ENCODE measurements at regions not wholly inside any gene's neighbourhood (a gene's known extent, or its start where the extent isn't known, plus 50 kb on each side); places are given as distances from the start of the nearest gene placed in this dataset.

DNA sequence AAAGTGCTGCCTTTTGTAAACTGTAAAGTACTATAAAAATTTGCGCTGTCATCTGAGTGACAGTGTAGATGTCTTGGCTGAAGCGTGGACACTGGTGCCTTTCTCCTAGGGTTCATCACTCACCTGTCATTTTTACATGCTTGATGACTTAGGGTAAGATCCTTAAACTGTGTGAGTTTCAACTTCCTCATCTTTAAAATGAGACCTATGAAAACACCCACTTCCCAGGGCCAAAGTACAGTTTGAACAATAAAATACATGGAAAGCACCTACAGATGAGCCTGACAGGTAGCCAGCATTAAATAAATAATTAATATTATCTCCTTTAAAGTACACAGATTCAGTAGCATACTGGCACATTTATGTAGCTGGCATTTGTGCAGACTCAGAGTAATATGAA is 309.9 kb downstream of the CHRM3 start:
- DNase-seq: no peak

DNA sequence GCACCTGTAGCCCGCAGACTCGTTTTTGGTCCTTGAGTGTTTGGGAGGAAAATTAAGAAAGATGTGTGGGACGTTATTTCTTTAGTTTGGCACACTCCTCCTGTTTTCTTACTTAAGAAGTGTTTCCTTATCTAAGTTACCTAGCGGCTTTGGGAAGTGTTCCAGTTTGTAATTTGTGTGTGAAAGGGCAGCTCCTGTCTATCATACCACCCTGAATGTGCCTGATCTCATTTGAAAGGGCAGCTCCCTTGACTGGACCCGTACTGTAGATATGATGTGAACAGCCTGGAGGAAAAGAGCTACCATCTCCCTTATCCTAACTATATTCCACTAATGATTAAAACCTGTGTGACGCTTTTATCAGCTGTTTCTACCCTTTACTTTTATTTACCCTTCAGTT is 314.3 kb downstream of the CHRM3 start:
- DNase-seq: no peak

DNA sequence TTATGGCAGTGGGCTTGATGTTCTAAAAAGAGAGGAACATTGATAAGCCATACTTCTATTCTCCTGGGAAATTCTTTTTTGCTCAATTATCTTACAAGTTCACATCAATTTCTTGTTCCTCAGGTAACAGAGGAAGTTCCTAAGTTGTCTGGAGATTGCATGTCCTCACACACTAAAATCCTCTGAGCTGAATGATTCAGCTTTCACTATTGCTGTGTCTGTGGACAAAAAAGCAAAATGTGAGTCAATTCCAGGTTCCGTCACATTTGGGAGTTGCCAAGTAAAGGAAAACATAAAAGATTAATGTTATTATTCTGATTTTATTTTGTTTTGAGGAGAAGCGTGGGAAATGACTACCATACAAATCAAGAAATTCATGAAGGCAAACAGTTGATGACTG is 316.7 kb downstream of the CHRM3 start:
- no peak for DNase-seq

DNA sequence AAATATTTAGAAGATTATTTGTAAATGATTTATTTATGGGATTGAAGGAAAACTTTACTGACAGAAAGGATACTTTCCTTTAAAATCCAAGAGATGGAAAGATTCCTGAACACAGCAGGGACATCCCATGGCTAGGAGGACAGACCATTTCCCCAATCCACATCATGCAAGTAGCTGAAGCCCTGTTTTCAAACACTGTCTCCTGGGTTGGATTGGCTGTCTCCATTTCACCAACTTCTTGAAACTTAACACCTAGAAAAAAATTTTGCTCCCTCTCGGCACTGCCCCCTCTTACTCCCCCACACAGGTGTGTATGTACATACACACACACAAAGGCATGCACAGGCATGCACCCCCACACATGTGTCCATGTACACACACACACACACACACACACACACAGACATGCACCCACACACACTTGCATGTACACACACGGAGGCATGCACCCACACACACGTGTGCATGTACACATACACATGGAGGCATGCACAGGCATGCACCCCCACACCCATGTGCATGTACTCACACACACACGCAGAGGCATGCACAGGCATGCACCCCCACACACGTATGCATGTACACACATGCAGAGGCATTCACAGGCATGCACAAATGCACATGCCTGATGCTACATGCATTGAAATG is 320.0 kb downstream of the CHRM3 start:
- no peak for DNase-seq

DNA sequence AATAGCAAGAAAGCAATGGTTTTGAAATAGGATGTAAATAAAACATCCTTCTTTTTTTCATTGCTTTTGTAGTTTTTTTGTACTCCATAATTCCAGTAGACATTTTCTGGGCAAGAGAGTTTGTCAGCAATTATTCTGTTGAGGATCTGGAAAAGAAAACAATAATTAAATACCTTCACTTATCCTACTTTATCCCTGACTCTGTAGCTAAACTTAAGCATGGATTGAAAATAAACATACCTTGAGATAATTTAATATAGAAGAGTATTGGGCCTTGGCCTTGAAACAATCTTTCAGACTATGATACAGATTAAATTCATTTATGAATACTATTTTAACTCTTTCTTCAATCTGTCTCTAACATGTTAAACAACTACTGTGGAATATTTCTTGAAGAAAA is 321.2 kb downstream of the CHRM3 start:
- DNase-seq: no peak

DNA sequence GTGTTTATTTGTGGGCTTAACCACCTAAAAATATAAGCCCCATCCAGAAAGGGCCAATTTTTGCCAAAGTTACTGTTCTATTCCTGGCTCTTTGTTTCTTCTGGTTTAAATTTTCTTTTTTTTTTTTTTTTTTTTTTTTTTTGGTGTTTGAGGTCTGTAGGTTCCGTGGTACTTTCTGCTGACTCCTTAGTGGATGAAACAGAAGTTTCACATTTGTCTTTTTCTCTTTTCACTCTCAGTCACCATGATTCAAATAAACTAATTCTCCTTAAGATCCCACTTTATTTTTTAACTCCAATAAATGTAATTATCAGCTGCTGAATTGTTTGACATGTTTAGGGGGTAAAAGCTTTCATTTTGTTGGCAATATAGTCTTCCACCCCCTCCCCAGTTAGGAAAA is 322.3 kb downstream of the CHRM3 start:
- no peak for DNase-seq

DNA sequence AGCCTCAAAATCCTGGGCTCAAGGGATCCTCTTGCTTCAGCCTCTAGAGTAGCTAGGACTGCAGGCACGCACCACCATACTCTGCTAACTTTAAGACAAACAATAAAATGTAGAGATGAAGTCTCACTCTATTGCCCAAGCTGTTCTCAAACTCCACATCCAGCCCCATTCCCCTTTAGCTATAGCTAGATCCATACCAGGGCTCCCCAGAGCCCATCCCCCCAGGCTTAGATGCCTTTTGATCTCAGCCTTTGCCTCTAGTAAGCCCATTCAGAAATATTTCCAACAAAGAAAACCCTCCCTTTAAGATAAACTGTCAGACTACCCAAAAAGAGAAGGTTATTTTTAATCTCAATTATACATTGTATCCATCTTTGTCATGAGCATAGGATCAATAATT is 325.4 kb downstream of the CHRM3 start:
- DNase-seq: no peak

DNA sequence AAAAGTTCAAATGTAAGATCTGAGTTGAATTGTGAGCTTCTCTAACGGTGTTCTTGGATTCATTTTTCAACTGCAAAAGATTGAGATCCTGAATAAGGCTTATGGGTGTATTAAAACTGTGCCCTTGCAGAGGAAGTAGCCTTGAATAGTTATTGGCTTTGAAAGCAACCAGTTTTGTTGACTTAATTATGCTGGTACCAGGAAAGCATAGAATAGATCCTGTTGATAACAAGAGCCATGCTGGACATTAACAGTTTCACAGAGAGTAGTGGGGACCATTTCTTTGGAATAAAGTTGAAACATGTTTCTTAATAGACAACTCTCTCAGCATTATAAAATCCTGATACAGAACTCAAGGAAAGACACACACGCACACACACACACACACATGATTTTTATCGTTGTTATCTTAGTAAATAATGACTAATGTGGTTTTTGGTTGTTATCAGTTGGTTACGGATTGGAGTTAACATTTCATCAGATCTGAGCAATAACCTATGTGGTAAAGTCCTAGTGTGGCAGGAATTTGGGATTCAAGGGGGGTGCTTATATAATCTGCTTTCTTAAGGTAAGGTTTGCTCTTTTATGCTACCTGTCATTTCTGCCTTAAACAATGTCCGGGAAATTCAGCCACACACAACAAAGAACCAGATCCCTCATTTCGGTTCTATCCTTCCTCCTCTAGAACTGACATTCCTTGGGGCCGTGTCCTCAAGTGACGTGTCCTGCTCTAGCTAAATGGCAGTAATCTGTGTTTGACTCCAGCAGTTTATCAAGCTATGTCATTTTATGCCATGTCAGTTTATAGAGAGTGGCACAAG is 330.9 kb downstream of the CHRM3 start:
- no peak for DNase-seq

DNA sequence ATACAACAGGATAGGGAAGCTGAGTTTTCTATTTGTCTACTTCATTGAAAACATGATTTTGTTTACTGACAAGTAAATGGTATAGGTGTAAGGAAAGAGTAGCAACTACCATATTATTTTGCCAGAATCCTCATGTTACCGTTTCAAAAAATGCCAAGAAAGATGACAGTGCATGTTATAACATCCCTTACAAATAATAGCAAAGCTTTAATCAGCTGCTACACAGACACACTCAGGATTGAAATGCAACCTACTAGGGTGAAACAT is 331.5 kb downstream of the CHRM3 start:
- DNase-seq: no peak

DNA sequence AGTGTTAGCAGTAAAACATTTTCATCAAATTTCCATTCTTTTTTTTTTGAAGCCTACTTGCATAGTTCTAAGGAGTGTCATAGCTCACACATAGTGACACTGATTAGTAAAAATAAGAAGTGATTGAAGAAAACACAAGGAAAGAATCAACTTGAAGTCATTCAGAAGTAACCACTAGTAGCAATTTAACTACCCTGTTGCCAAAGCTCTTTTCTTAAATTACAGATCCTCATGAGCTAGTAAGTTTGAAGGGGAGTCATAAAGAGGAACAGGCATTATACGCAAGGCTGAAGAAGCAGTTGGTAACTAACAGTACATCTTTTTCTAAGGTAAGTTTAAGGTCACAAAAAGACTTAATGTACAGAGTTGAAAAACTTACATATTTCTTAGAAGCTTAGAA is 332.2 kb downstream of the CHRM3 start:
- no peak for DNase-seq

DNA sequence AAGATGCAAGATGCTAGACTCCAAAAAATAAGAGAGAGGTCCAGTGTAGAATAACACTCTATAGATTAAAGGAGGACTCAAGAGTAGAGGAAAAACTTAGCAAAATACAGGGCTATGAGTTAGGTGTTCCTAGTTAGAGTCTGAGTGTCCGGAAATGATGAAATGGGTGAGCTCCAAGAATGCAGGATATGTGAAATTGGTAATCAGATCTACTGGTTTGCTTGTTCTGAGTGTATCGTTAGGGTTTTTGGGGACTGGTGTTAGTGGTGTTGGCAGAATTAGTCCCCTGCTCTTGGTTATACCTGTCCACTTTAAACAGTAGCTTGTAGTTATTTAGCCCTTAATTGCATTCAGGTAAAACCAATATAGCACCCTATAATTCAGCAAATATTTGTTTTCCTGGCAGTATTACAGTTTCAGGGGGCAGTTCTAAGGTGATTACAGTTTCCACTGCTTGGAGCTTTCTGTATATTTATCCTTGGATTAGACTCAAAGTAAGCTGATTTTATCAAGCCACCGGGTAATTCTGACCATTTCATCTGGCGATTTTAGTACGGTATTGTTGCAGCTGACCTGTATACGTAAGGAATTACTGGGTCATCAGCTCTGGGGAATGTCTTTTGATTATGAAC is 332.7 kb downstream of the CHRM3 start:
- DNase-seq: no peak

DNA sequence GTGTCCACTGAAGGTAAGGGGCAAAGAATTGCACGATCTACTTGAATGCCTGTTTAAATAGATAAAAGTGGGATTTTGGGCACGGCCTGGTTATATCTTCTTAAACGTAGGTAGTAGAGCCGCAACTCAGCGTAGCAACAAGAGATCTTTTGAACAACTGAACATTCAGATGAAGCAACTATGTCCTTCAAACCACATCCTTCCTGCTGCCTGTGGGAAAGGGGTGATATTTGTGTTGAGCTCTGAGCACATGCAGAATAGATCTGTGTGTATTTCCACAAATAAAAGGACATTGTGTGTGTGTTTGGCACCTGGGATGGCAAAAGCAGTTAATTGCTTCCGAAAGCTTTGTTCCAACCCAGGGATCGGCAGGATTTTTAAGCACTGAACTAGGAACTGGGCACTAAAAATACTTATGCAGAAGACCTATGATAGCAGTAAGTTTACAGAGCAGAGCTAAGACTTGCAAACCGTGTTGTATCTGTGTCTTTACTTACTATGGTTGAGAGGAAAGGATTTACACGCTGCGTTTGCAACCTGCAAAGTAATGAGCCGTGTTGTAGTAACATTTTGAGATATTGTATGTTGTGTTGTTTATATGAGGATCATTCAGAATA is 333.4 kb downstream of the CHRM3 start:
- DNase-seq: no peak

DNA sequence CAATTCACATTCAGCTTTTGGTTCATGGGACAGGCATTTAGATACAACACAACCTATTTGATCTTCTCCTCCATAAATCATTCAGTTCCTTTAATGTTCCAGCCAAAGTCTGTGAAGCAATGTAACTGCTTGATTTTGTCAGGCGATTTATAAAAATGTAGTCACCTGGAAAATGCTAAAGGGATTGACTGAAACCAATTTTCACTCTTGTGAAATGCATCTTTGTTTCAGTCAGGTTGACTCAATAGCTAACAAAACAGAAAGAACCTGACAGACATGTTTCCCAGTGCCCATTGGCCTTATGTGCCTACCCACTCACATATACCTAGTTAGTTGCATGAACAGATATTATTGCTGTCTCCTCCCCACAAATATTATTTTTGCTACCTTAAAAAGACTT is 335.7 kb downstream of the CHRM3 start:
- no peak for DNase-seq

DNA sequence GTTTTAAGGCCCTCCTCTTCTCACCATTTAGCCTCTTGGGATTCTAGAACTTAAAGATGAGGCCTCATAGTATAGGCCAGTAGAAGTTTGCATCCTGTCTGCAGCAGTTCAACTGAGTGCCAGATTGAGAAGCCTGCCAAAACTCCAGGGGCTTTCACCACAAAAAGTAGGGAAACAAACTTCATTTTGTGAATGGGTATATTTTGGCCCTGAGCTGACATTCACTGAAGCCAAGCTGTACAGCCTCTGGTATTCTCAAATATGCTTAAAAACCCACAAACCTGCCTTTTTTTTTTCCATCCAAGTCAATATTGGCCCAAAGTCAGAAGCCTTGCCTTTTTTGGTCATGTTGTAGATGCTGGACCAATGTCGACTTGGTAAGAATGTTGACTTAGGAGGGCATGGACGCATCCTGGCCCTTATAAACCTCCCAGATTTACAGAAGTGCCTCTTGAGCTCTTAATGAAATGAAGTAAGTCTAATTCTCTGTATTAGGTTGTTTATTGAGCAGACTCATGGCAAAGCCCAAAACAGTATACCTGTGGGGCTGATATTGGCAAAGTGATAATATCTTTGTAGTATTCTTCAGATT is 337.5 kb downstream of the CHRM3 start:
- no peak for DNase-seq

DNA sequence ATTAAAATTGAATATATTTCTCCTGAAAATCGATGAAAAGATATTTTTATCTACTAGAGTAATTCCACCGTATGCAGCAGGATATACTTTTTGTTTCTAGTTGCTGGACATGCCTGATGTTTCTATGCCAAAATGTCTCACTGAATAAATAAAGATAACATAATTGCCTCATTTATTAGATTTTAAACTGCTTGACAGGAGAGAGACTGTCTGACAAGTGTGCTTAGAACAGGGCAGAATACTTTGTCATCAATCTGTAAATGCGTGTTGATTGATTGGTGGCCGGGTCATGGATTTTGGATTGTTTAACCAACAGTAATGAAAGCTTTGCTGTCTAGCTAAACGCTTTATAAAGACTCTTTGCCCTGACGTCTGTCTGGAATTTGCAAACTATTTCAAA is 339.0 kb downstream of the CHRM3 start:
- DNase-seq: no peak

DNA sequence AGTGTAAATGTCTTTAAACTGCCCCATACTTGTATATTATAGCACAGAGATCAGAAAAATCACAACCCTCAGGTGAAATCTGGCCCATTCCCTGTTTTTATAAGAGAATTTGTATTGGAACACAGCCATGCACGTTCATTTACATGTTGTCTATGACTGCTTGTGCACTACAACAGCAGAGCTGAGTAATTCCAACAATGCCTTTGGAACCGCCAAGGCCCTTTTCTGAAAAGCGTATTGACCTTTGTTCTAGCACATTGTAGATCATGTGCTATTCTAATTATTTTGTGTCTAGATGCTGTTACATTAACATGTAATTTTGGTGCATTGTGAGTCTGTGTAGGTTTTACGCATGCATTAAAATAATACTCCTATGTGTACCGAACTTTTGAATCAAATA is 339.6 kb downstream of the CHRM3 start:
- no peak for DNase-seq

DNA sequence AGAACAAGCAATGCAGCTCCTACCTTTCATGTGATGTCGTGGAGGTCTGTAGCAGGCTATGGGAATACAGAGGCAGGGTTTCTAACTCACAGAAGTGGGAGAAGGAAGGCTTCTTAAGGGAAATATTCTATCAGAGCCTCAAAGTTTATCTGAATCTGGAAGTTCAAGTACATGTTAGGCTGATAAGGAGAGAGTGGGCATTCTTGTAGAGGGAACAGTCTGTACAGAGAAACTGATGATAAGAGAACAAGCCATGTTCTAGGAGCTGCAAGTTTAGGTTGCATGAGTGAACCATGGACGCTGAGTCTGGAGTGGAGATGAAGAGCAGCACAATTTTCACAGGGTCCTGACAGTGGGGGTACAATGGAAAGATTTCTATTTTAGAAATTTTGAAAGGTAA is 344.0 kb downstream of the CHRM3 start:
- no peak for DNase-seq

DNA sequence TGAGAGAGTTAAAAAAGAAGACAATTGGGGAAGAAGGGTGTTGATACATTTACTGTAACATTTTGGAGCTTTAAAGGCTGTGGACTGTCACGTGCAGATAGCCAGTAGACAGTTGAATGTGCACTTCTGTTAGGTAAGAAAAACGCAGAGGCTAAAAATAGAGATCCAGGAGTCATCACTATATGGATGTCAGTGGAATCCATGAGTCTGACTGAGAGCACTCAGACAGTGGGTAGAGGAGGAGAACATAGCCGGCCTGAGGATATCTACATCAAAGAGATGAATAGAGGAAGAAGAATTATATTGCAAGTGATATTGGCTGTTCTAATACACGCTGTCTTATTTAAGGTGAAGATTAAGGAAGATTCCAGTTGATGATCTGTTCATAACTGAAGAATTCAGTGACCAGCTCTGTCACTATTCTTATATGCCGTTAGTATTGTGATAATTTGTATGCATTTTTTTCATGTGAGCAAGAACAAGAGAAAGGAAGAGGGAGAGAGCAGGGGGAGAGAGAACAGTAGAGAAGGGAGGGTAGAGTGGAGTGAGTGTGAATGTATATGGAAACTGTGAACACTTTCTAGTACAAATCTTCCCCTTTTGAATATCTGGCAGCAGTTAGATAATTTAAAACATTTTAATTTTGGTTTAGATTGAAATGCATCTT is 344.8 kb downstream of the CHRM3 start:
- DNase-seq: no peak

DNA sequence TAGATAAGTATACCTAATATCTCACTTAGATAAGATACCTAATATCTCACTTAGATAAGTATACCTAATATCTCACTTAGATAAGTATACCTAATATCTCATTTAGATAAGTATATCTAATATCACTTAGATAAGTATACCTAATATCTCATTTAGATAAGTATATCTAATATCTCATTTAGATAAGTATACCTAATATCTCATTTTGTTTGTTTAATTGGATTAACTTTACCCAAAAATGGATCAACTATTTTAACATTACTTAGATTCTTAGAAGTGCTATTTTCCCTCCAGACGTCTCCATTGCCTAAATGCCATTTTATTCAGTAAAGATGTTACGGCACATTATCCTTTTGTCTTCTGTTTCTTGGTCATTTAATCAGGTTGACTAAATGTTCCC is 346.4 kb downstream of the CHRM3 start:
- no peak for DNase-seq

DNA sequence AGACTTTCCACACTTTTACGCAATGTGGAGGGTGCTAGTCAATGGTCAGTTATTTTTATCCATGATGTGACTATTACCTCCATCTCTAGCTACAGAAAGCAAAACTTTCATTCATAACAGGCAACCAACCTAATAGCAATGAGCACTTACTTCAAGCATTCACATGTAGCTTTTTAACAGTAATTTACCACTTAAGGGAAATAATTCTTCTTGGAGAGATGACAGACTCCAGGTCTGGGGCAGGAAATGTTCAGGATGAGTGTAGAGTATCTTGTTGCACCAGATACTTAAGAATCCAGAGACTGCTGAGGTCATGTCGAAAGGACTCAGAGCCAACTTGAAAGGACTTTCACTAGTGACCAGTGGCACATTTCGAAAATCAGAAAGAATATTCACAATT is 347.6 kb downstream of the CHRM3 start:
- DNase-seq: peak; percentile 76

DNA sequence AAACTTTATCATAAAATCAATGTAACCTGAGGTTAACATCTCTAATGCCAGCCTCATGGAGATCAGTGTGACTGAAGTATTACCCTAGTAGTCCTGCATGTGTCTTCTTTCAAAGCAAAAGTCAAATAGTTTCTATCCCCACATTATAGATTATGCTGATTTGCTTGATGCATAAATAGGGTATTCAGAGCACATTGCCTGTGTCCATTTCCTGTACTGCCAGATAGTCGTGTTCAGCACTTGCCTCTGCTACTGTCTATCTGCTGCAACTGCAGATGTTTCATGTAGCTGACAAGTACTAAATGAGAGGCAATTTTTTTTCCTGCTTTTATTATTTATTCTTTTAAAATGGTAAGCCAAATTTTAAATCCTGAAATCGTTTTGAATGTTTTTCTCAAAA is 348.7 kb downstream of the CHRM3 start:
- DNase-seq: no peak

DNA sequence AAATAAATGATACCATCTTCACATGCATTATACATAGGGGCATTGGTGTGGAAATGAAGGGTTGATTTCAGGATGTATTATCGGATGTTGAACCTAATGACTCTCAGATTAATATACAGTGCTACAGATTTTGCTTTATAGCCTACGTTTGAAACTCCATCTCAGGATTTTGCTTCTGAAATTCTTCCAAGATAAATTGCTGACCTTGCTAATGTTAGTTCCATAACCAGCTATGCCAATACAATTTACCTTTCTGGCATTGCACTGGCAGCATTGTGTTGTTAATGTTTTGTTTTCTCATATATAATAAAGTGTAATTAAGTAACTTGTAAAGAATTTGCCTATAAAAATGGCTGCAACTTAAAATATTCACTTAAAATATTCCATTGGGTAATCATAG is 350.1 kb downstream of the CHRM3 start:
- DNase-seq: no peak

DNA sequence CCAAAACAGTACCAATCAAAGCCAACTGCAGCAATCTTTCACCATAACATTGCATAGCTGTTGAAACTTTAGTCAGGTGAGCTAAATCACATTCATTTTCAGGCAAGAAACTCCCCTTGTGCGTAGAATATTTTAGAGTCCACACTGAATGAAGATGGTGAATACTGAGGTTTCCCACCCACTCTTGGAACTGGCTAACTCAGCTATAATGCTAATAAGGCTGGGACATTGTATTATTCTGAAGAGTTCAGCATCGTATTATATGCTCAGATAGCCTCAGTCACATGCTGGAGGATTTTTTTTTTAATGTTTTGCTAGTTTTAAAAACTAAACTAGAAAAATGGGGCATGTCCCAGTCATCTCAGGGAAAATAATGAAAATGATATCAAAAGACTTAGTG is 352.3 kb upstream of the FMN2 start:
- no peak for DNase-seq
